Type B pancreatic cell (in vitro differentiated cells): ENCODE measurements at regions not wholly inside any gene's neighbourhood (a gene's known extent, or its start where the extent isn't known, plus 50 kb on each side); places are given as distances from the start of the nearest gene placed in this dataset.
"Not testable (repeated sequence)": the region's sequence is repeated elsewhere in the genome, so short reads cannot be mapped to it uniquely, and the experiment has no call there.

Source experiments
- DNase-seq: peaks from one replicate; pipeline ENCODE4 v3.0.0; 2021; ENCODE audit warnings: mixed read lengths; ENCODE audit not compliant: unreplicated experiment; ENCODE audit errors: extremely low spot score
- H3K27ac Mint-ChIP-seq: 2 replicates; pipeline ENCODE4 v1.8.0; 2021; ENCODE audit warnings: mild to moderate bottlenecking, mixed read lengths
- H3K27me3 Mint-ChIP-seq: 2 replicates; pipeline ENCODE4 v1.8.0; 2021; ENCODE audit warnings: mixed read lengths
- H3K36me3 Mint-ChIP-seq: 2 replicates; pipeline ENCODE4 v1.8.0; 2021; ENCODE audit warnings: mixed read lengths
- H3K4me1 Mint-ChIP-seq: one replicate; pipeline ENCODE4 v1.8.0; 2021; ENCODE audit warnings: mixed read lengths; ENCODE audit not compliant: unreplicated experiment
- H3K4me3 Mint-ChIP-seq: 2 replicates; pipeline ENCODE4 v1.8.0; 2021; ENCODE audit warnings: mild to moderate bottlenecking, mixed read lengths
- H3K9me3 Mint-ChIP-seq: 2 replicates; pipeline ENCODE4 v1.8.0; 2021; ENCODE audit warnings: mixed read lengths
- CTCF ChIP-seq: fragments of 200-600 bp; sonication (generic); conservative IDR thresholded peaks from 2 replicates; pipeline ENCODE4 v1.5.0; 2021; ENCODE audit warnings: antibody characterized with exemption, mild to moderate bottlenecking

- Mint-ChIP-seq H3K36me3 (no peaks in the 10 kb centered on the region), H3K27me3 (no peaks in the 10 kb centered on the region), H3K27ac (no peak overlapping the region), H3K4me3 (no peak overlapping the region), H3K4me1 (no peaks in the 10 kb centered on the region), H3K9me3 (no peaks in the 10 kb centered on the region)
- DNase-seq: no peak
- no peak for TF ChIP-seq CTCF
Observed at GRCh38 chr6:82622461-82622860, 258.8 kb downstream of the TPBG start.

GRCh38 chr6:82624251-82624650, 260.6 kb downstream of the TPBG start:
- DNase-seq: no peak
- Mint-ChIP-seq H3K4me3 (no peak overlapping the region), H3K27ac (no peak overlapping the region), H3K4me1 (no peaks in the 10 kb centered on the region), H3K9me3 (no peaks in the 10 kb centered on the region), H3K27me3 (no peaks in the 10 kb centered on the region), H3K36me3 (no peaks in the 10 kb centered on the region)
- no peak for TF ChIP-seq CTCF

GRCh38 chr6:82626946-82627345, 263.3 kb downstream of the TPBG start:
- H3K4me1 Mint-ChIP-seq, DNase-seq, H3K36me3 Mint-ChIP-seq, H3K27me3 Mint-ChIP-seq, H3K27ac Mint-ChIP-seq, H3K4me3 Mint-ChIP-seq, H3K9me3 Mint-ChIP-seq: not testable (repeated sequence)

GRCh38 chr6:82629921-82630320, 266.3 kb downstream of the TPBG start:
- DNase-seq: no peak
- Mint-ChIP-seq H3K27me3 (no peaks in the 10 kb centered on the region), H3K27ac (no peak overlapping the region), H3K4me1 (no peaks in the 10 kb centered on the region), H3K36me3 (no peaks in the 10 kb centered on the region), H3K9me3 (no peaks in the 10 kb centered on the region), H3K4me3 (no peak overlapping the region)
- no peak for TF ChIP-seq CTCF

- H3K9me3 Mint-ChIP-seq: no peaks in the 10 kb centered on the region
- H3K36me3 Mint-ChIP-seq: no peaks in the 10 kb centered on the region
- no peaks in the 10 kb centered on the region for H3K27me3 Mint-ChIP-seq
- no peak overlapping the region for H3K27ac Mint-ChIP-seq
- DNase-seq: no peak
- no peak for TF ChIP-seq CTCF
- no peak overlapping the region for H3K4me3 Mint-ChIP-seq
- no peaks in the 10 kb centered on the region for H3K4me1 Mint-ChIP-seq
Observed at GRCh38 chr6:82641677-82642076, 278.1 kb downstream of the TPBG start.

GRCh38 chr6:82645536-82646230, 282.1 kb downstream of the TPBG start:
- H3K4me1 Mint-ChIP-seq: no peaks in the 10 kb centered on the region
- no peak overlapping the region for H3K4me3 Mint-ChIP-seq
- H3K27ac Mint-ChIP-seq: no peak overlapping the region
- DNase-seq: no peak
- TF ChIP-seq CTCF: no peak
- H3K9me3 Mint-ChIP-seq: no peaks in the 10 kb centered on the region
- no peaks in the 10 kb centered on the region for H3K27me3 Mint-ChIP-seq
- no peaks in the 10 kb centered on the region for H3K36me3 Mint-ChIP-seq
